ENCODE measurements at regions not wholly inside any gene's neighbourhood (a gene's known extent, or its start where the extent isn't known, plus 50 kb on each side); places are given as distances from the start of the nearest gene placed in this dataset.

DNA sequence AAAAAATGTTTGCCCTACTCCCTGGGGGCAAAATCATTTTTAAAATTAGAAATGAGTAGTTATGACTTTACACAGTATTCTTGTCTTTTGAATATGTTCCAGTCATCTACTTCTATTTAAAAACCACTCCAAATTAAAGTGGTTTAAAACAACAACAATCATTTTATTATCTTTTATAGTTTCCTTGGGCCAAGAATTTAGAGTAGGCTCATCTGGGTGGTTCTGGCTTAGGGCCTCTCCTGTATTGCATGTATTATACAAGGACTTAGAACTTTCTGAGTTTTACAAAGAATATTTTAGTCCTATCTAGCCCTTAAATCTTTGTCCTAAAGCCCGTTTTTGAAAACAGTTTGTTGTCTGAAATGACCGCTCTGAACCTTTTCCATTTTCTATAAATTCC, 132.5 kb upstream of the INTU start:
- H3K9me3 Mint-ChIP-seq (ENCODE audit: unreplicated experiment): no peaks in the 10 kb centered on the region
- no peak for DNase-seq (ENCODE audit: low spot score)
- H3K27ac Mint-ChIP-seq (ENCODE audit: unreplicated experiment): no peak overlapping the region
- H3K4me3 Mint-ChIP-seq (ENCODE audit: unreplicated experiment): no peak overlapping the region
- H3K4me1 Mint-ChIP-seq (ENCODE audit: unreplicated experiment): peaks cover 3% of the 10 kb centered on the region
- H3K36me3 Mint-ChIP-seq (ENCODE audit: low read depth, unreplicated experiment): no peaks in the 10 kb centered on the region
- no peaks in the 10 kb centered on the region for H3K27me3 Mint-ChIP-seq (ENCODE audit: unreplicated experiment)
- no peak for TF ChIP-seq CTCF (IDR thresholded peaks at IDR 0.05; ENCODE audit: unreplicated experiment)

DNA sequence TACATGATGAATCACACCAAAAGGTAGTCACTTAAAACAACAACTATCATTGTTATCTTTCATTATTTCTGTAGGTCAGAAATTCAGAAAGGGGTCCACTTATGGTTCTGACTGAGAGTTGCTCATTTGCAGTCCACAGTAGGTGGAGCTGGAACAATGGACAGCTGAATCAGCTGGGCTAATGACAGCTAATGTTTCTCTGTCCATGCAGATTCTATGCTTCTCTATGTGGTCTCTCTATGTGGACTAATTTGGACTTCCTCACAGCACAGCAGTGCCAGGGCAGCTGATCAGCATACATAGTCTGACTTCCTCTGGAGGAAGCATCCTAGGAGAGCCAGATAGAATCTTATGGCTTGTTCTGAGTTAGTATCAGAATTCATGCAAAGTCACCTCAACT, 131.7 kb upstream of the INTU start:
- peaks cover 3% of the 10 kb centered on the region for H3K4me1 Mint-ChIP-seq (ENCODE audit: unreplicated experiment)
- DNase-seq (ENCODE audit: low spot score): no peak
- H3K9me3 Mint-ChIP-seq (ENCODE audit: unreplicated experiment): no peaks in the 10 kb centered on the region
- H3K36me3 Mint-ChIP-seq (ENCODE audit: low read depth, unreplicated experiment): no peaks in the 10 kb centered on the region
- no peaks in the 10 kb centered on the region for H3K27me3 Mint-ChIP-seq (ENCODE audit: unreplicated experiment)
- no peak for TF ChIP-seq CTCF (IDR thresholded peaks at IDR 0.05; ENCODE audit: unreplicated experiment)
- no peak overlapping the region for H3K27ac Mint-ChIP-seq (ENCODE audit: unreplicated experiment)
- no peak overlapping the region for H3K4me3 Mint-ChIP-seq (ENCODE audit: unreplicated experiment)

DNA sequence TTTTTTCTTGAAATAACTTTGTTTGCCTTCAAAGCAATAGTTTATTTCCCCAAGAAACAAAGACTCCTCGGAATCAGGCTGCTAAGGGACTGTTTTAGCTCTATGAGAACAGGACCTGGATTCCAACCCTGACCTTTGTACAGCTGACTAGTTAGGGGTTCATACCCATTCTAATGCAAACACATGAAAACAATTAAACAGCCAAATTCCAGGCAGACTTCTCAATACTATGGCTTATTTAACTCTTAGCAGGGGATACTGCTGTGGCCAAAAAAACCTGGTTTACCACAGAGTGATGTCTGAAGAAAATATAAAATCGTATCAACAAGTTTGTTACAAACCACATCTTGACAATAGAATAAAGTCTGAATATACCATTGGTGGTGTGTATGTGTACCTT, 129.6 kb upstream of the INTU start:
- Mint-ChIP-seq H3K27ac (ENCODE audit: unreplicated experiment) (no peak overlapping the region), H3K9me3 (ENCODE audit: unreplicated experiment) (no peaks in the 10 kb centered on the region), H3K36me3 (ENCODE audit: low read depth, unreplicated experiment) (no peaks in the 10 kb centered on the region), H3K4me1 (ENCODE audit: unreplicated experiment) (peaks cover 5% of the 10 kb centered on the region), H3K27me3 (ENCODE audit: unreplicated experiment) (no peaks in the 10 kb centered on the region), H3K4me3 (ENCODE audit: unreplicated experiment) (no peak overlapping the region)
- no peak for TF ChIP-seq CTCF (IDR thresholded peaks at IDR 0.05; ENCODE audit: unreplicated experiment)
- DNase-seq (ENCODE audit: low spot score): no peak

DNA sequence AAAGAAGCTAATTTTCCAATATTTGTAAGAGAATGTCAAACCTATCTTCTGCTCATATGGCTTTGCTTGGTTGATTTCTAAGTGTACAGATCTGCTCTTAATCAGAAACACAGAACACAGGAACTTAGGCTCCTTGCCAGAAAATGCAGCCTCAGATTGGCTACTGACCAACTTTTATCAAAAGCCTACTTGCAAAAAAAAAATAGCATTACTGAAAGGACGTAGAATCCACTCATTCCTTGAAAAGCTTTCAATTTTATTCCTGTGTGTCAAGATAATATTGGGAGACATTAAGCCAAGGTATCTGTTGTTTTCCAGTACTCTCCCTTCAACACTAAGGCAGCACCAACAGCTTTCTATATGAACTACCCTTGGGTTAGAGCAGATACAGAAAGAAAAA, 127.6 kb upstream of the INTU start:
- TF ChIP-seq CTCF (IDR thresholded peaks at IDR 0.05; ENCODE audit: unreplicated experiment): no peak
- Mint-ChIP-seq H3K4me1 (ENCODE audit: unreplicated experiment) (peaks cover 8% of the 10 kb centered on the region), H3K27ac (ENCODE audit: unreplicated experiment) (no peak overlapping the region), H3K36me3 (ENCODE audit: low read depth, unreplicated experiment) (no peaks in the 10 kb centered on the region), H3K4me3 (ENCODE audit: unreplicated experiment) (no peak overlapping the region), H3K27me3 (ENCODE audit: unreplicated experiment) (no peaks in the 10 kb centered on the region), H3K9me3 (ENCODE audit: unreplicated experiment) (no peaks in the 10 kb centered on the region)
- DNase-seq (ENCODE audit: low spot score): no peak

GRCh38 chr4:127506283-127506682, 126.5 kb upstream of the INTU start:
- DNase-seq (ENCODE audit: low spot score): no peak
- no peaks in the 10 kb centered on the region for H3K27me3 Mint-ChIP-seq (ENCODE audit: unreplicated experiment)
- peaks cover 6% of the 10 kb centered on the region for H3K4me1 Mint-ChIP-seq (ENCODE audit: unreplicated experiment)
- no peak overlapping the region for H3K27ac Mint-ChIP-seq (ENCODE audit: unreplicated experiment)
- no peaks in the 10 kb centered on the region for H3K9me3 Mint-ChIP-seq (ENCODE audit: unreplicated experiment)
- no peak overlapping the region for H3K4me3 Mint-ChIP-seq (ENCODE audit: unreplicated experiment)
- no peak for TF ChIP-seq CTCF (IDR thresholded peaks at IDR 0.05; ENCODE audit: unreplicated experiment)
- H3K36me3 Mint-ChIP-seq (ENCODE audit: low read depth, unreplicated experiment): no peaks in the 10 kb centered on the region
